ENCODE measurements at regions not wholly inside any gene's neighbourhood (a gene's known extent, or its start where the extent isn't known, plus 50 kb on each side); places are given as distances from the start of the nearest gene placed in this dataset.

DNA sequence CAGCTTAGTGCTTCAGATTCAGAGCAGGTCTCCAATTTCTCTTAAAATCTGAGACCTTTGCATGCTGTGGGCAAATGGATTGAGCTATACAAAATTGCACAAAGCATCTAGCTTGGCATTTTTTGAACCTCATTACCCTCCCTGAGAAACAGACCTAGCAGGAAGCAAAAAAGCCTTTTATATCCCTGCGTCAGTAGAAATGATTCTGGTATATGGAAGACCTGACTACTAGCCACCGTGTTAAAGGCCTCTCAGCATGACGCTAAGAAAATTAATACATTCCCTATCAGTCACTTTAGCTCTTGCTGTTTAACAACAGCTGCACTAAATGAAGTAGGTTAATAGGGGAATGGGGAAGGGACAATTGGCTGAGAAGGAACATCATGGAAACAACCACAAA lies 110.7 kb upstream of the SMLR1 start:
- FAIRE-seq: no peak
- Histone ChIP-seq H3K79me2 (ENCODE audit: control insufficient read depth, insufficient read depth, low read length) (no peaks in the 10 kb centered on the region), H2AFZ (ENCODE audit: low read depth, low read length) (no peak overlapping the region), H4K20me1 (replicated peaks; ENCODE audit: control insufficient read depth, extremely low read depth, insufficient read depth, low read length) (no peaks in the 10 kb centered on the region), H3K9me1 (replicated peaks; ENCODE audit: control insufficient read depth, extremely low read depth, insufficient read depth, low read length) (no peaks in the 10 kb centered on the region), H3K36me3 (ENCODE audit: control insufficient read depth in 2 of 2, extremely low read depth in 1 of 2, insufficient read depth in 2 of 2, low read length in 2 of 2) (no peaks in the 10 kb centered on the region), H3K4me2 (ENCODE audit: insufficient read depth, low read length) (no peak overlapping the region), H3K27ac (ENCODE audit: insufficient read depth, low read depth, low read length) (no peak overlapping the region), H3K27me3 (ENCODE audit: control insufficient read depth in 2 of 2, insufficient read depth in 2 of 2, low read length in 2 of 2) (peaks cover 2 to 3% of the 10 kb centered on the region in 2 experiments), H3K9ac (replicated peaks; ENCODE audit: extremely low read depth, insufficient read depth, low read length) (no peak overlapping the region), H3K4me3 (replicated peaks in 1 of 3; ENCODE audit: insufficient read depth in 1 of 3, low read depth in 1 of 3, low read length in 3 of 3) (no peak overlapping the region), H3K4me1 (ENCODE audit: control insufficient read depth, extremely low read depth, insufficient read depth, low read length) (no peaks in the 10 kb centered on the region), H3K9me3 (replicated peaks; ENCODE audit: control insufficient read depth, insufficient read depth, low read length) (no peaks in the 10 kb centered on the region)
- intact Hi-C loops (cut with micrococcal nuclease) (no loop called here), dilution Hi-C loops (cut with MboI; ENCODE audit: extremely low pct_ligation_motif_present, low sequenced_read_pairs) (no loop called here)
- DNase-seq (ENCODE audit: low read depth, low spot score): no peak
- CTCF ChIA-PET: interaction anchor here (1.3 to 3.0 kb wide), 3 partner anchors 11 to 23 kb away, joined by 3 to 15 read pairs (median 3); no protein-coding TSS in a partner anchor
- no peak for TF ChIP-seq POLR2A (IDR thresholded peaks at IDR 0.05; ENCODE audit: low read depth, low read length)
- no peak for TF ChIP-seq GATA2 (IDR thresholded peaks at IDR 0.05; ENCODE audit: insufficient read depth, insufficient read length, low read depth, low read length)
- TF ChIP-seq POLR2AphosphoS5 (IDR thresholded peaks at IDR 0.05; ENCODE audit: insufficient read depth, low read depth, low read length): no peak
- TF ChIP-seq JUN (IDR thresholded peaks at IDR 0.05; ENCODE audit: borderline replicate concordance, insufficient read depth, insufficient read length, low read depth): no peak
- TF ChIP-seq, protein P1, sequence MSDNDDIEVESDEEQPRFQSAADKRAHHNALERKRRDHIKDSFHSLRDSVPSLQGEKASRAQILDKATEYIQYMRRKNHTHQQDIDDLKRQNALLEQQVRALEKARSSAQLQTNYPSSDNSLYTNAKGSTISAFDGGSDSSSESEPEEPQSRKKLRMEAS (IDR thresholded peaks at IDR 0.05; ENCODE audit: insufficient read depth, insufficient read length): no peak
- TF ChIP-seq EZH2 (IDR thresholded peaks at IDR 0.05; ENCODE audit: borderline replicate concordance, low read depth, low read length, severe bottlenecking): no peak
- TF ChIP-seq MYC (IDR thresholded peaks at IDR 0.05; ENCODE audit: low read depth, low read length): no peak
- TF ChIP-seq FOS (IDR thresholded peaks at IDR 0.05; ENCODE audit: borderline replicate concordance, insufficient read depth, low read length): no peak
- TF ChIP-seq CTCF (IDR thresholded peaks at IDR 0.05; ENCODE audit: extremely low read depth in 1 of 2, insufficient read depth in 1 of 2, low read depth in 1 of 2, low read length in 2 of 2): no peak
- no TSS peak for BruUV-seq (replicated peaks)
- POLR2A ChIA-PET: no interaction called here

Data from endothelial cell of umbilical vein (primary cell).